ENCODE measurements at regions not wholly inside any gene's neighbourhood (a gene's known extent, or its start where the extent isn't known, plus 50 kb on each side); places are given as distances from the start of the nearest gene placed in this dataset.
"Not testable (repeated sequence)": the region's sequence is repeated elsewhere in the genome, so short reads cannot be mapped to it uniquely, and the experiment has no call there.

DNA sequence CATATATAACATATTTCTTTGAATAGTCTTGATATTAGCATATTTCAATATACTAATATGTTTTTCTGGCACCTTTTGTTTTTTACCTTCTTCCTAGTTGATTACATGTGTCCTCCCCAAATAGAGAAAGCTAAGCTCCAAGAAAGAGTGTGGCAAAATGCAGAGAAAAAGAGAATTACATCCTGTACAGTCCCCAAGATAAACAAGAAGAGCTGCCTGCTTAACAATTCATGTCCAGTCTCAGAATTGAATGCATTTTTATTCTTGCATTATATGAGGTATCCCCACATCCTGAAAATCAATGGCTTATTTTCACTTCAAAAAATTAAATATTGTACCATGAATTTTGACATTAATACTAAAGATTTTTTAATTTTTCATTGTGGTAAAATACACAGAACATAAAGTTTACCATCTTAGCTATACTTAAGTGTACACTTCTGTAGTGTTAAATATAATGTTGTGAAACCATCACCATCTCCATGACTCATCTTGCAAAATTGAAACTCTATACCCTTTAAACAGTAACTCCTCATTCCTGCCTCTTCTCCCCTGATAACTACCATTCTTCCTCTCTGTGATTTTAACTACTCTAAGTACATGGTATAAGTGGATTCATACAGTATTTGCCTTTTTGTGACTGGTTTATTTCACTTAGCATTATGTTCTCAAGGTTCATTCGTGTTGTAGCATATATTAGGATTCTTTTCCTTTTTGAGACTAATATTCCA, 490.3 kb downstream of the COL12A1 start:
- Histone ChIP-seq H3K27ac (ENCODE audit: low read length) (no peak overlapping the region), H3K79me2 (ENCODE audit: low read length) (no peaks in the 10 kb centered on the region), H2AFZ (ENCODE audit: low read length) (no peak overlapping the region), H3K36me3 (ENCODE audit: low read depth, low read length) (no peaks in the 10 kb centered on the region), H3F3A (ENCODE audit: low read length, unreplicated experiment) (no peaks in the 10 kb centered on the region), H4K20me1 (ENCODE audit: low read length) (no peaks in the 10 kb centered on the region), H3K9me2 (replicated peaks; ENCODE audit: low read length) (no peaks in the 10 kb centered on the region), H3K4me1 (ENCODE audit: insufficient read depth, low read length) (peaks cover 12% of the 10 kb centered on the region), H3K9ac (ENCODE audit: low read length) (no peak overlapping the region), H3K4me2 (ENCODE audit: low read length) (no peak overlapping the region), H3K4me3 (ENCODE audit: low read length) (no peak overlapping the region), H3K9me3 (ENCODE audit: low read length) (no peaks in the 10 kb centered on the region), H3K27me3 (ENCODE audit: low read length) (no peaks in the 10 kb centered on the region)
- DNase-seq (peak; percentile 72), ATAC-seq (peak; percentile 91)
- intact Hi-C loops (cut with micrococcal nuclease): no loop called here
- no TSS peak for BruUV-seq (replicated peaks)
- ChIA-PET POLR2A (ENCODE audit: unreplicated experiment) (no interaction called here), CTCF (no interaction called here)
- TF ChIP-seq CTCF (conservative IDR thresholded peaks at IDR 0.05; ENCODE audit: low read depth, low read length) (no peak), EZH2phosphoT487 (IDR thresholded peaks at IDR 0.05; ENCODE audit: borderline replicate concordance, low read length) (no peak), EZH2 (IDR thresholded peaks at IDR 0.05; ENCODE audit: low read length, unreplicated experiment) (no peak)

DNA sequence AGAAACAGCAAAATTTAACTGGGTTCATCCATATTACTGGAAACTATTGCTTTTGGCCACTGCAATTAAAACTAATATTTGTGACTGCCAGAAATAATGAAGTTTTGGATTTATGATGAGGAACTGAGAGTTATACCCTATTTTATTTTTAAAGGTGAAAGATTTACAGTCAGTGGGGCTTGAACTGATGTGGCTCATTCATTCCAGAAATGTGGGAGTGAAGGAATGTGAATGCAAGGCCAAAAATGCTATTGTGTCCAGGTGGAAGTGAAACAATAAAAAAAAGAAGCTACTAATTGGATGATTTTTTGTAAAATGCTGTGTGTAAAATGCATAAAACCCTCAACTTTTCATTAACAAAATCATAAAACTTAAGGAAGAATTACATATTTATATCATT, 491.9 kb downstream of the COL12A1 start:
- no peak for TF ChIP-seq EZH2 (IDR thresholded peaks at IDR 0.05; ENCODE audit: low read length, unreplicated experiment)
- TF ChIP-seq CTCF (conservative IDR thresholded peaks at IDR 0.05; ENCODE audit: low read depth, low read length): no peak
- no peak for TF ChIP-seq EZH2phosphoT487 (IDR thresholded peaks at IDR 0.05; ENCODE audit: borderline replicate concordance, low read length)
- no peaks in the 10 kb centered on the region for H4K20me1 ChIP-seq (ENCODE audit: low read length)
- intact Hi-C loops (cut with micrococcal nuclease): no loop called here
- H3K4me3 ChIP-seq (ENCODE audit: low read length): no peak overlapping the region
- H3K4me2 ChIP-seq (ENCODE audit: low read length): no peak overlapping the region
- POLR2A ChIA-PET (ENCODE audit: unreplicated experiment): no interaction called here
- no peak for ATAC-seq
- H3K4me1 ChIP-seq (ENCODE audit: insufficient read depth, low read length): peaks cover 12% of the 10 kb centered on the region
- H3K36me3 ChIP-seq (ENCODE audit: low read depth, low read length): no peaks in the 10 kb centered on the region
- H3K27me3 ChIP-seq (ENCODE audit: low read length): no peaks in the 10 kb centered on the region
- H3K9me3 ChIP-seq (ENCODE audit: low read length): no peaks in the 10 kb centered on the region
- H3K27ac ChIP-seq (ENCODE audit: low read length): no peak overlapping the region
- no TSS peak for BruUV-seq (replicated peaks)
- no peaks in the 10 kb centered on the region for H3K9me2 ChIP-seq (replicated peaks; ENCODE audit: low read length)
- CTCF ChIA-PET: no interaction called here
- H3F3A ChIP-seq (ENCODE audit: low read length, unreplicated experiment): no peaks in the 10 kb centered on the region
- H2AFZ ChIP-seq (ENCODE audit: low read length): no peak overlapping the region
- DNase-seq: no peak
- H3K79me2 ChIP-seq (ENCODE audit: low read length): no peaks in the 10 kb centered on the region
- H3K9ac ChIP-seq (ENCODE audit: low read length): no peak overlapping the region

- DNase-seq (no peak), ATAC-seq (no peak)
- CTCF ChIA-PET: no interaction called here
- TF ChIP-seq EZH2phosphoT487 (IDR thresholded peaks at IDR 0.05; ENCODE audit: borderline replicate concordance, low read length): no peak
- no peak for TF ChIP-seq EZH2 (IDR thresholded peaks at IDR 0.05; ENCODE audit: low read length, unreplicated experiment)
- TF ChIP-seq CTCF (conservative IDR thresholded peaks at IDR 0.05; ENCODE audit: low read depth, low read length): no peak
- Histone ChIP-seq H4K20me1 (ENCODE audit: low read length) (no peaks in the 10 kb centered on the region), H3F3A (ENCODE audit: low read length, unreplicated experiment) (no peaks in the 10 kb centered on the region), H3K4me2 (ENCODE audit: low read length) (no peak overlapping the region), H3K9me3 (ENCODE audit: low read length) (no peaks in the 10 kb centered on the region), H3K4me1 (ENCODE audit: insufficient read depth, low read length) (peaks cover 5% of the 10 kb centered on the region; the same call in 1 of the 2 replicates), H3K4me3 (ENCODE audit: low read length) (no peak overlapping the region), H3K27me3 (ENCODE audit: low read length) (no peaks in the 10 kb centered on the region), H3K79me2 (ENCODE audit: low read length) (no peaks in the 10 kb centered on the region), H2AFZ (ENCODE audit: low read length) (no peak overlapping the region), H3K9ac (ENCODE audit: low read length) (no peak overlapping the region), H3K27ac (ENCODE audit: low read length) (no peak overlapping the region), H3K36me3 (ENCODE audit: low read depth, low read length) (no peaks in the 10 kb centered on the region), H3K9me2 (replicated peaks; ENCODE audit: low read length) (no peaks in the 10 kb centered on the region)
- intact Hi-C loops (cut with micrococcal nuclease): no loop called here
- POLR2A ChIA-PET (ENCODE audit: unreplicated experiment): no interaction called here
- BruUV-seq (replicated peaks): no TSS peak
Measured at GRCh38 chr6:74705451-74705850, 500.4 kb downstream of the COL12A1 start.

- ATAC-seq; H4K20me1 ChIP-seq (ENCODE audit: low read length); BruUV-seq (replicated peaks): not testable (repeated sequence)
Measured at GRCh38 chr6:74704540-74704939, 501.3 kb downstream of the COL12A1 start.

More at GRCh38 chr6:74704540-74704939, 501.3 kb downstream of the COL12A1 start:
- DNase-seq; H3K27ac ChIP-seq (ENCODE audit: low read length); H3K79me2 ChIP-seq (ENCODE audit: low read length); intact Hi-C loops (cut with micrococcal nuclease); H3F3A ChIP-seq (ENCODE audit: low read length, unreplicated experiment); H3K4me3 ChIP-seq (ENCODE audit: low read length); H3K9ac ChIP-seq (ENCODE audit: low read length); POLR2A ChIA-PET (ENCODE audit: unreplicated experiment); H2AFZ ChIP-seq (ENCODE audit: low read length); H3K27me3 ChIP-seq (ENCODE audit: low read length); H3K4me1 ChIP-seq (ENCODE audit: insufficient read depth, low read length); CTCF ChIA-PET; H3K9me3 ChIP-seq (ENCODE audit: low read length); H3K9me2 ChIP-seq (replicated peaks; ENCODE audit: low read length); H3K4me2 ChIP-seq (ENCODE audit: low read length); H3K36me3 ChIP-seq (ENCODE audit: low read depth, low read length): not testable (repeated sequence)
